GM23338 (cell line): ENCODE measurements at regions not wholly inside any gene's neighbourhood (a gene's known extent, or its start where the extent isn't known, plus 50 kb on each side); places are given as distances from the start of the nearest gene placed in this dataset.

ENCODE experiments used
- ATAC-seq: fragments of 200-7000 bp; cut with Tn5 transposase; 3 replicates; pipeline ENCODE4 v1.9.1; 2020
- DNase-seq: peaks from one replicate; pipeline ENCODE4 v3.0.0-alpha.2; 2015; ENCODE audit warnings: low spot score
- H2AFZ ChIP-seq: fragments of 200-600 bp; sonication (generic); 2 replicates; pipeline ENCODE4 v1.8.0; 2016; ENCODE audit warnings: antibody characterized with exemption, mild to moderate bottlenecking, moderate library complexity
- H3F3A ChIP-seq: fragments of 200-600 bp; sonication (generic); replicated peaks from 2 replicates; pipeline ENCODE4 v1.8.0; 2017; ENCODE audit warnings: antibody characterized with exemption, mixed run types, low read depth
- H3K27ac ChIP-seq: fragments of 200-600 bp; sonication (generic); 2 replicates; pipeline ENCODE4 v1.6.1; 2016; ENCODE audit warnings: low read depth
- H3K27me3 ChIP-seq: fragments of 200-600 bp; sonication (generic); 2 replicates; pipeline ENCODE4 v1.8.0; 2016; ENCODE audit warnings: mild to moderate bottlenecking, mixed run types, moderate library complexity; ENCODE audit not compliant: insufficient read depth
- H3K36me3 ChIP-seq: fragments of 200-600 bp; sonication (generic); 2 replicates; pipeline ENCODE4 v1.8.0; 2016; ENCODE audit warnings: mild to moderate bottlenecking; ENCODE audit not compliant: insufficient read depth
- H3K4me1 ChIP-seq: fragments of 200-600 bp; sonication (generic); 2 replicates; pipeline ENCODE4 v1.8.0; 2016; ENCODE audit warnings: mild to moderate bottlenecking, moderate library complexity; ENCODE audit not compliant: insufficient read depth
- H3K4me2 ChIP-seq: fragments of 200-600 bp; sonication (generic); 2 replicates; pipeline ENCODE4 v1.7.1; 2017; ENCODE audit warnings: mixed run types
- H3K4me3 ChIP-seq: fragments of 200-600 bp; sonication (generic); 2 replicates; pipeline ENCODE4 v1.6.1; 2016; ENCODE audit warnings: mixed run types
- H3K79me2 ChIP-seq: fragments of 200-600 bp; sonication (generic); replicated peaks from 2 replicates; pipeline ENCODE4 v1.8.0; 2017; ENCODE audit warnings: mild to moderate bottlenecking; ENCODE audit not compliant: insufficient read depth
- H3K9me2 ChIP-seq: fragments of 200-600 bp; sonication (generic); 2 replicates; pipeline ENCODE4 v1.8.0; 2017; ENCODE audit not compliant: insufficient read depth
- H4K20me1 ChIP-seq: fragments of 200-600 bp; sonication (generic); replicated peaks from 2 replicates; pipeline ENCODE4 v1.8.0; 2017; ENCODE audit warnings: mild to moderate bottlenecking; ENCODE audit not compliant: insufficient read depth
- H3K27ac Mint-ChIP-seq: 2 replicates; pipeline ENCODE4 v1.8.0; 2020; ENCODE audit warnings: inconsistent platforms, mild to moderate bottlenecking, moderate library complexity, mixed read lengths
- H3K27me3 Mint-ChIP-seq: 3 replicates; pipeline ENCODE4 v1.8.0; 2022; ENCODE audit warnings: low read depth, mild to moderate bottlenecking, moderate library complexity, mixed read lengths, inconsistent platforms; ENCODE audit not compliant: insufficient read depth, poor library complexity
- H3K36me3 Mint-ChIP-seq: 3 replicates; pipeline ENCODE4 v1.8.0; 2021; ENCODE audit warnings: low read depth, mild to moderate bottlenecking, inconsistent platforms, moderate library complexity, mixed read lengths
- H3K4me1 Mint-ChIP-seq: 3 replicates; pipeline ENCODE4 v1.8.0; 2020; ENCODE audit warnings: mild to moderate bottlenecking, inconsistent platforms, mixed read lengths
- H3K4me3 Mint-ChIP-seq: 3 replicates; pipeline ENCODE4 v1.8.0; 2021; ENCODE audit warnings: moderate library complexity, mild to moderate bottlenecking, inconsistent platforms, mixed read lengths
- H3K9me3 Mint-ChIP-seq: 3 replicates; pipeline ENCODE4 v1.8.0; 2020; ENCODE audit warnings: moderate library complexity, mild to moderate bottlenecking, inconsistent platforms, mixed read lengths
- CREB1 ChIP-seq: fragments of 250-450 bp; sonication (Bioruptor Pico); IDR thresholded peaks from 2 replicates; pipeline ENCODE4 v1.5.0; 2020; ENCODE audit warnings: low read depth, mild to moderate bottlenecking, moderate library complexity
- CTCF ChIP-seq, 2 experiments: fragments of 200-600 bp in 1 of 2; sonication (generic) in 1 of 2; conservative IDR thresholded peaks; 2 replicates each; pipeline versions ENCODE4 v1.5.1 to v1.6.1; 2016 to 2017; ENCODE audit warnings: antibody characterized with exemption in 2 of 2, low read depth in 2 of 2, mild to moderate bottlenecking in 2 of 2, moderate library complexity in 1 of 2
- ETS1 ChIP-seq: IDR thresholded peaks from 2 replicates; pipeline ENCODE4 v1.6.1; 2016; ENCODE audit warnings: antibody characterized with exemption
- EZH2 ChIP-seq: fragments of 200-600 bp; sonication (generic); IDR thresholded peaks from one replicate; pipeline ENCODE4 v1.8.0; 2017; ENCODE audit warnings: antibody characterized with exemption, mild to moderate bottlenecking, low read depth; ENCODE audit not compliant: unreplicated experiment
- EZH2phosphoT487 ChIP-seq: fragments of 200-600 bp; sonication (generic); IDR thresholded peaks from one replicate; pipeline ENCODE4 v1.8.1; 2018; ENCODE audit warnings: antibody characterized with exemption; ENCODE audit not compliant: unreplicated experiment
- JUNB ChIP-seq: IDR thresholded peaks from one replicate; pipeline ENCODE4 v1.6.1; 2016; ENCODE audit warnings: antibody characterized with exemption; ENCODE audit not compliant: unreplicated experiment
- NANOG ChIP-seq: IDR thresholded peaks from 2 replicates; pipeline ENCODE4 v1.6.1; 2016; ENCODE audit warnings: antibody characterized with exemption, borderline replicate concordance
- POLR2AphosphoS5 ChIP-seq: IDR thresholded peaks from 2 replicates; pipeline ENCODE4 v1.6.1; 2016; ENCODE audit warnings: antibody characterized with exemption, low read depth
- REST ChIP-seq: IDR thresholded peaks from one replicate; pipeline ENCODE4 v1.6.1; 2018; ENCODE audit warnings: antibody characterized with exemption; ENCODE audit not compliant: unreplicated experiment
- STAT1 ChIP-seq: IDR thresholded peaks from one replicate; pipeline ENCODE4 v1.6.1; 2016; ENCODE audit warnings: antibody characterized with exemption; ENCODE audit not compliant: unreplicated experiment
- ZNF114 ChIP-seq: fragments of 250-450 bp; sonication (Bioruptor Pico); IDR thresholded peaks from 2 replicates; pipeline ENCODE4 v1.5.0; 2020; ENCODE audit warnings: mild to moderate bottlenecking, moderate library complexity
- ZNF331 ChIP-seq: fragments of 250-450 bp; sonication (Bioruptor Pico); IDR thresholded peaks from 2 replicates; pipeline ENCODE4 v1.5.0; 2020; ENCODE audit warnings: low read depth, mild to moderate bottlenecking, moderate library complexity
- ZNF462 ChIP-seq: fragments of 250-450 bp; sonication (Bioruptor Pico); IDR thresholded peaks from 2 replicates; pipeline ENCODE4 v1.5.0; 2020; ENCODE audit warnings: mild to moderate bottlenecking, moderate library complexity

GRCh38 chr11:114924042-114924441 is 245.7 kb downstream of the NXPE2 start:
- TF ChIP-seq ZNF331 (CRISPR knock-in tag) (no peak), ZNF114 (CRISPR knock-in tag) (no peak), EZH2phosphoT487 (no peak), CTCF (conservative IDR thresholded peaks at IDR 0.05; ENCODE audit: low read depth in 2 of 2) (no peak), NANOG (no peak), POLR2AphosphoS5 (no peak), ZNF462 (no peak), REST (no peak), STAT1 (no peak), CREB1 (no peak), ETS1 (no peak), JUNB (no peak), EZH2 (no peak)
- no peaks in the 10 kb centered on the region for H3F3A ChIP-seq

More at GRCh38 chr11:114924042-114924441, 245.7 kb downstream of the NXPE2 start:
- Histone ChIP-seq H3K9me2 (no peaks in the 10 kb centered on the region), H2AFZ (no peak overlapping the region), H3K27ac (no peak overlapping the region), H3K4me1 (no peaks in the 10 kb centered on the region), H3K36me3 (no peaks in the 10 kb centered on the region), H4K20me1 (no peaks in the 10 kb centered on the region), H3K79me2 (no peaks in the 10 kb centered on the region), H3K4me2 (no peak overlapping the region), H3K27me3 (no peaks in the 10 kb centered on the region), H3K4me3 (no peak overlapping the region)
- Mint-ChIP-seq H3K27ac (no peak overlapping the region), H3K4me1 (no peaks in the 10 kb centered on the region), H3K4me3 (no peak overlapping the region), H3K36me3 (no peaks in the 10 kb centered on the region), H3K27me3 (peaks cover 5% of the 10 kb centered on the region), H3K9me3 (no peaks in the 10 kb centered on the region)
- DNase-seq: no peak
- ATAC-seq: no peak
